ENCODE measurements at regions not wholly inside any gene's neighbourhood (a gene's known extent, or its start where the extent isn't known, plus 50 kb on each side); places are given as distances from the start of the nearest gene placed in this dataset.

- H3K4me2 ChIP-seq (ENCODE audit: low read length) = no peak overlapping the region
- H3K27ac ChIP-seq (ENCODE audit: low read depth, low read length, poor library complexity, severe bottlenecking) = no peak overlapping the region
- no peaks in the 10 kb centered on the region for H3K9me2 ChIP-seq (ENCODE audit: insufficient read depth, low read length)
- no peak for DNase-seq (ENCODE audit: low spot score)
- H3K4me3 ChIP-seq (ENCODE audit: low read depth, low read length, poor library complexity, severe bottlenecking) = no peak overlapping the region
- H3K79me2 ChIP-seq (ENCODE audit: insufficient read depth, low read depth, low read length) = no peaks in the 10 kb centered on the region
- no peak overlapping the region for H2AFZ ChIP-seq (ENCODE audit: low read length)
- intact Hi-C loops (cut with micrococcal nuclease; ENCODE audit: unreplicated experiment) = no loop called here
- CTCF ChIA-PET (ENCODE audit: unreplicated experiment) = no interaction called here
- no TSS peak for BruUV-seq (replicated peaks)
- H3K9me3 ChIP-seq (ENCODE audit: low read length) = no peaks in the 10 kb centered on the region
- no peaks in the 10 kb centered on the region for H3K4me1 ChIP-seq (ENCODE audit: insufficient read depth, low read length, poor library complexity, severe bottlenecking)
- H4K20me1 ChIP-seq (ENCODE audit: insufficient read depth, low read length) = no peaks in the 10 kb centered on the region
- no peak for TF ChIP-seq CTCF (conservative IDR thresholded peaks at IDR 0.05; ENCODE audit: low read length)
- TF ChIP-seq EZH2phosphoT487 (IDR thresholded peaks at IDR 0.05; ENCODE audit: borderline replicate concordance, low read depth, low read length) = no peak
- POLR2A ChIA-PET = no interaction called here
- H3K36me3 ChIP-seq (ENCODE audit: insufficient read depth, low read length) = no peaks in the 10 kb centered on the region
These were observed 94.3 kb upstream of the IRS2 start for GRCh38 chr13:109880371-109881346.

DNA sequence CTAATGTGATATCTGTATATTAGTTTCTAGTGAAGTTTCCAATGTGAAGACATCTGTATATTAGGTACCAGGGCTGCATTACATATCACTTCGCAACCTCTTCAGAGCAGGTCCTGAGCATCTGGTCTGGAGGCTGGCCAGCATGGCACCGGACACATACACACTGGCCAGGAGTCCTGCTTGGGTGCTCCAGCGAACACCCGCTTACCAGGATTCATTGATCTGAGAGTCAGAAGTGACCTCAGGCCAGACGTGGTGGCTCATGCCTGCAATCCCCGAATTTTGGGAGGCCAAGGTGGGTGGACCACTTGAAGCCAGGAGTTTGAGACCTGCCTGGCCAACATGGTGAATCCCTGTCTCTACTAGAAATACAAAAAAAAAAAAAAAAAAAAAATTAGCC lies 93.0 kb upstream of the IRS2 start:
- Histone ChIP-seq H3K36me3 (ENCODE audit: insufficient read depth, low read length) (no peaks in the 10 kb centered on the region), H3K27ac (ENCODE audit: low read depth, low read length, poor library complexity, severe bottlenecking) (no peak overlapping the region), H3K79me2 (ENCODE audit: insufficient read depth, low read depth, low read length) (no peaks in the 10 kb centered on the region), H3K9me2 (ENCODE audit: insufficient read depth, low read length) (no peaks in the 10 kb centered on the region), H3K9me3 (ENCODE audit: low read length) (no peaks in the 10 kb centered on the region), H2AFZ (ENCODE audit: low read length) (no peak overlapping the region), H3K4me2 (ENCODE audit: low read length) (no peak overlapping the region), H3K4me3 (ENCODE audit: low read depth, low read length, poor library complexity, severe bottlenecking) (no peak overlapping the region), H4K20me1 (ENCODE audit: insufficient read depth, low read length) (no peaks in the 10 kb centered on the region), H3K4me1 (ENCODE audit: insufficient read depth, low read length, poor library complexity, severe bottlenecking) (no peaks in the 10 kb centered on the region)
- BruUV-seq (replicated peaks) = no TSS peak
- POLR2A ChIA-PET = no interaction called here
- CTCF ChIA-PET (ENCODE audit: unreplicated experiment) = no interaction called here
- TF ChIP-seq EZH2phosphoT487 (IDR thresholded peaks at IDR 0.05; ENCODE audit: borderline replicate concordance, low read depth, low read length) (no peak), CTCF (conservative IDR thresholded peaks at IDR 0.05; ENCODE audit: low read length) (no peak)
- intact Hi-C loops (cut with micrococcal nuclease; ENCODE audit: unreplicated experiment) = no loop called here
- DNase-seq (ENCODE audit: low spot score) = no peak

- no peaks in the 10 kb centered on the region for H3K9me2 ChIP-seq (ENCODE audit: insufficient read depth, low read length)
- TF ChIP-seq EZH2phosphoT487 (IDR thresholded peaks at IDR 0.05; ENCODE audit: borderline replicate concordance, low read depth, low read length) (no peak), CTCF (conservative IDR thresholded peaks at IDR 0.05; ENCODE audit: low read length) (no peak)
- H3K27ac ChIP-seq (ENCODE audit: low read depth, low read length, poor library complexity, severe bottlenecking) = no peak overlapping the region
- BruUV-seq (replicated peaks) = no TSS peak
- no peak overlapping the region for H3K4me3 ChIP-seq (ENCODE audit: low read depth, low read length, poor library complexity, severe bottlenecking)
- no peaks in the 10 kb centered on the region for H3K4me1 ChIP-seq (ENCODE audit: insufficient read depth, low read length, poor library complexity, severe bottlenecking)
- no peaks in the 10 kb centered on the region for H3K9me3 ChIP-seq (ENCODE audit: low read length)
- ChIA-PET CTCF (ENCODE audit: unreplicated experiment) (no interaction called here), POLR2A (no interaction called here)
- DNase-seq (ENCODE audit: low spot score) = no peak
- H3K4me2 ChIP-seq (ENCODE audit: low read length) = no peak overlapping the region
- H3K79me2 ChIP-seq (ENCODE audit: insufficient read depth, low read depth, low read length) = no peaks in the 10 kb centered on the region
- intact Hi-C loops (cut with micrococcal nuclease; ENCODE audit: unreplicated experiment) = no loop called here
- no peaks in the 10 kb centered on the region for H3K36me3 ChIP-seq (ENCODE audit: insufficient read depth, low read length)
- H4K20me1 ChIP-seq (ENCODE audit: insufficient read depth, low read length) = no peaks in the 10 kb centered on the region
- no peak overlapping the region for H2AFZ ChIP-seq (ENCODE audit: low read length)
These were observed 91.4 kb upstream of the IRS2 start for GRCh38 chr13:109877809-109878208.
